GM23338 (cell line): ENCODE measurements at regions not wholly inside any gene's neighbourhood (a gene's known extent, or its start where the extent isn't known, plus 50 kb on each side); places are given as distances from the start of the nearest gene placed in this dataset.

ENCODE experiments used
- ATAC-seq: fragments of 200-7000 bp; cut with Tn5 transposase; 3 replicates; pipeline ENCODE4 v1.9.1; 2020
- DNase-seq: peaks from one replicate; pipeline ENCODE4 v3.0.0-alpha.2; 2015; ENCODE audit warnings: low spot score
- H2AFZ ChIP-seq: fragments of 200-600 bp; sonication (generic); 2 replicates; pipeline ENCODE4 v1.8.0; 2016; ENCODE audit warnings: antibody characterized with exemption, mild to moderate bottlenecking, moderate library complexity
- H3F3A ChIP-seq: fragments of 200-600 bp; sonication (generic); replicated peaks from 2 replicates; pipeline ENCODE4 v1.8.0; 2017; ENCODE audit warnings: antibody characterized with exemption, mixed run types, low read depth
- H3K27ac ChIP-seq: fragments of 200-600 bp; sonication (generic); 2 replicates; pipeline ENCODE4 v1.6.1; 2016; ENCODE audit warnings: low read depth
- H3K27me3 ChIP-seq: fragments of 200-600 bp; sonication (generic); 2 replicates; pipeline ENCODE4 v1.8.0; 2016; ENCODE audit warnings: mild to moderate bottlenecking, mixed run types, moderate library complexity; ENCODE audit not compliant: insufficient read depth
- H3K36me3 ChIP-seq: fragments of 200-600 bp; sonication (generic); 2 replicates; pipeline ENCODE4 v1.8.0; 2016; ENCODE audit warnings: mild to moderate bottlenecking; ENCODE audit not compliant: insufficient read depth
- H3K4me1 ChIP-seq: fragments of 200-600 bp; sonication (generic); 2 replicates; pipeline ENCODE4 v1.8.0; 2016; ENCODE audit warnings: mild to moderate bottlenecking, moderate library complexity; ENCODE audit not compliant: insufficient read depth
- H3K4me2 ChIP-seq: fragments of 200-600 bp; sonication (generic); 2 replicates; pipeline ENCODE4 v1.7.1; 2017; ENCODE audit warnings: mixed run types
- H3K4me3 ChIP-seq: fragments of 200-600 bp; sonication (generic); 2 replicates; pipeline ENCODE4 v1.6.1; 2016; ENCODE audit warnings: mixed run types
- H3K79me2 ChIP-seq: fragments of 200-600 bp; sonication (generic); replicated peaks from 2 replicates; pipeline ENCODE4 v1.8.0; 2017; ENCODE audit warnings: mild to moderate bottlenecking; ENCODE audit not compliant: insufficient read depth
- H3K9me2 ChIP-seq: fragments of 200-600 bp; sonication (generic); 2 replicates; pipeline ENCODE4 v1.8.0; 2017; ENCODE audit not compliant: insufficient read depth
- H4K20me1 ChIP-seq: fragments of 200-600 bp; sonication (generic); replicated peaks from 2 replicates; pipeline ENCODE4 v1.8.0; 2017; ENCODE audit warnings: mild to moderate bottlenecking; ENCODE audit not compliant: insufficient read depth
- H3K27ac Mint-ChIP-seq: 2 replicates; pipeline ENCODE4 v1.8.0; 2020; ENCODE audit warnings: inconsistent platforms, mild to moderate bottlenecking, moderate library complexity, mixed read lengths
- H3K27me3 Mint-ChIP-seq: 3 replicates; pipeline ENCODE4 v1.8.0; 2022; ENCODE audit warnings: low read depth, mild to moderate bottlenecking, moderate library complexity, mixed read lengths, inconsistent platforms; ENCODE audit not compliant: insufficient read depth, poor library complexity
- H3K36me3 Mint-ChIP-seq: 3 replicates; pipeline ENCODE4 v1.8.0; 2021; ENCODE audit warnings: low read depth, mild to moderate bottlenecking, inconsistent platforms, moderate library complexity, mixed read lengths
- H3K4me1 Mint-ChIP-seq: 3 replicates; pipeline ENCODE4 v1.8.0; 2020; ENCODE audit warnings: mild to moderate bottlenecking, inconsistent platforms, mixed read lengths
- H3K4me3 Mint-ChIP-seq: 3 replicates; pipeline ENCODE4 v1.8.0; 2021; ENCODE audit warnings: moderate library complexity, mild to moderate bottlenecking, inconsistent platforms, mixed read lengths
- H3K9me3 Mint-ChIP-seq: 3 replicates; pipeline ENCODE4 v1.8.0; 2020; ENCODE audit warnings: moderate library complexity, mild to moderate bottlenecking, inconsistent platforms, mixed read lengths
- CREB1 ChIP-seq: fragments of 250-450 bp; sonication (Bioruptor Pico); IDR thresholded peaks from 2 replicates; pipeline ENCODE4 v1.5.0; 2020; ENCODE audit warnings: low read depth, mild to moderate bottlenecking, moderate library complexity
- EZH2 ChIP-seq: fragments of 200-600 bp; sonication (generic); IDR thresholded peaks from one replicate; pipeline ENCODE4 v1.8.0; 2017; ENCODE audit warnings: antibody characterized with exemption, mild to moderate bottlenecking, low read depth; ENCODE audit not compliant: unreplicated experiment
- EZH2phosphoT487 ChIP-seq: fragments of 200-600 bp; sonication (generic); IDR thresholded peaks from one replicate; pipeline ENCODE4 v1.8.1; 2018; ENCODE audit warnings: antibody characterized with exemption; ENCODE audit not compliant: unreplicated experiment
- JUNB ChIP-seq: IDR thresholded peaks from one replicate; pipeline ENCODE4 v1.6.1; 2016; ENCODE audit warnings: antibody characterized with exemption; ENCODE audit not compliant: unreplicated experiment
- NANOG ChIP-seq: IDR thresholded peaks from 2 replicates; pipeline ENCODE4 v1.6.1; 2016; ENCODE audit warnings: antibody characterized with exemption, borderline replicate concordance
- POLR2AphosphoS5 ChIP-seq: IDR thresholded peaks from 2 replicates; pipeline ENCODE4 v1.6.1; 2016; ENCODE audit warnings: antibody characterized with exemption, low read depth
- STAT1 ChIP-seq: IDR thresholded peaks from one replicate; pipeline ENCODE4 v1.6.1; 2016; ENCODE audit warnings: antibody characterized with exemption; ENCODE audit not compliant: unreplicated experiment
- ZNF114 ChIP-seq: fragments of 250-450 bp; sonication (Bioruptor Pico); IDR thresholded peaks from 2 replicates; pipeline ENCODE4 v1.5.0; 2020; ENCODE audit warnings: mild to moderate bottlenecking, moderate library complexity
- ZNF331 ChIP-seq: fragments of 250-450 bp; sonication (Bioruptor Pico); IDR thresholded peaks from 2 replicates; pipeline ENCODE4 v1.5.0; 2020; ENCODE audit warnings: low read depth, mild to moderate bottlenecking, moderate library complexity
- TF ChIP-seq, protein P1 (sequence below): fragments of 250-450 bp; sonication (Bioruptor Pico); IDR thresholded peaks from 2 replicates; pipeline ENCODE4 v1.5.0; 2020; ENCODE audit warnings: mild to moderate bottlenecking, moderate library complexity
- TF ChIP-seq, protein P2 (sequence below): IDR thresholded peaks from 2 replicates; pipeline ENCODE4 v1.6.1; 2016; ENCODE audit warnings: antibody characterized with exemption
- TF ChIP-seq, protein P3 (sequence below), 2 experiments: fragments of 200-600 bp in 1 of 2; sonication (generic) in 1 of 2; conservative IDR thresholded peaks; 2 replicates each; pipeline versions ENCODE4 v1.5.1 to v1.6.1; 2016 to 2017; ENCODE audit warnings: antibody characterized with exemption in 2 of 2, low read depth in 2 of 2, mild to moderate bottlenecking in 2 of 2, moderate library complexity in 1 of 2

DNA sequence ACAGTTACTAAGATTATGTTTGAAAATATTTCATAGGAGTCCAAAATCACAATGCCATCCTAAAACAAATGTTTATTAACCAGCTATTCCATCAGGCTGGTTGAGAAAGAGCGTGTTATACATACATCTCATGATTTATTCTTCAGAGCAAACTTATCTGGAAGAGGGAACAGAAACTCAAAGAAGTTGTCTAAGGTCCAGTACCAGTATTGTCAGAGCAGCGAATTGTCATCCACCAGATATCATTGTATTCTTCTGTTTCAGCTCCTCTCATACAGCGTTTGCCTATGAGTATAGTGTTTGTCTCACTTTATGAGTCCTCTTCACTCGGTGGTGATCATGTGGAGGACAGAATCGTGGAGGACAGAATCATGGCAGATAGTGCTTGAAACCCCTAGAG, 238.2 kb downstream of the OSR1 start (continued):
- TF ChIP-seq, protein P1, sequence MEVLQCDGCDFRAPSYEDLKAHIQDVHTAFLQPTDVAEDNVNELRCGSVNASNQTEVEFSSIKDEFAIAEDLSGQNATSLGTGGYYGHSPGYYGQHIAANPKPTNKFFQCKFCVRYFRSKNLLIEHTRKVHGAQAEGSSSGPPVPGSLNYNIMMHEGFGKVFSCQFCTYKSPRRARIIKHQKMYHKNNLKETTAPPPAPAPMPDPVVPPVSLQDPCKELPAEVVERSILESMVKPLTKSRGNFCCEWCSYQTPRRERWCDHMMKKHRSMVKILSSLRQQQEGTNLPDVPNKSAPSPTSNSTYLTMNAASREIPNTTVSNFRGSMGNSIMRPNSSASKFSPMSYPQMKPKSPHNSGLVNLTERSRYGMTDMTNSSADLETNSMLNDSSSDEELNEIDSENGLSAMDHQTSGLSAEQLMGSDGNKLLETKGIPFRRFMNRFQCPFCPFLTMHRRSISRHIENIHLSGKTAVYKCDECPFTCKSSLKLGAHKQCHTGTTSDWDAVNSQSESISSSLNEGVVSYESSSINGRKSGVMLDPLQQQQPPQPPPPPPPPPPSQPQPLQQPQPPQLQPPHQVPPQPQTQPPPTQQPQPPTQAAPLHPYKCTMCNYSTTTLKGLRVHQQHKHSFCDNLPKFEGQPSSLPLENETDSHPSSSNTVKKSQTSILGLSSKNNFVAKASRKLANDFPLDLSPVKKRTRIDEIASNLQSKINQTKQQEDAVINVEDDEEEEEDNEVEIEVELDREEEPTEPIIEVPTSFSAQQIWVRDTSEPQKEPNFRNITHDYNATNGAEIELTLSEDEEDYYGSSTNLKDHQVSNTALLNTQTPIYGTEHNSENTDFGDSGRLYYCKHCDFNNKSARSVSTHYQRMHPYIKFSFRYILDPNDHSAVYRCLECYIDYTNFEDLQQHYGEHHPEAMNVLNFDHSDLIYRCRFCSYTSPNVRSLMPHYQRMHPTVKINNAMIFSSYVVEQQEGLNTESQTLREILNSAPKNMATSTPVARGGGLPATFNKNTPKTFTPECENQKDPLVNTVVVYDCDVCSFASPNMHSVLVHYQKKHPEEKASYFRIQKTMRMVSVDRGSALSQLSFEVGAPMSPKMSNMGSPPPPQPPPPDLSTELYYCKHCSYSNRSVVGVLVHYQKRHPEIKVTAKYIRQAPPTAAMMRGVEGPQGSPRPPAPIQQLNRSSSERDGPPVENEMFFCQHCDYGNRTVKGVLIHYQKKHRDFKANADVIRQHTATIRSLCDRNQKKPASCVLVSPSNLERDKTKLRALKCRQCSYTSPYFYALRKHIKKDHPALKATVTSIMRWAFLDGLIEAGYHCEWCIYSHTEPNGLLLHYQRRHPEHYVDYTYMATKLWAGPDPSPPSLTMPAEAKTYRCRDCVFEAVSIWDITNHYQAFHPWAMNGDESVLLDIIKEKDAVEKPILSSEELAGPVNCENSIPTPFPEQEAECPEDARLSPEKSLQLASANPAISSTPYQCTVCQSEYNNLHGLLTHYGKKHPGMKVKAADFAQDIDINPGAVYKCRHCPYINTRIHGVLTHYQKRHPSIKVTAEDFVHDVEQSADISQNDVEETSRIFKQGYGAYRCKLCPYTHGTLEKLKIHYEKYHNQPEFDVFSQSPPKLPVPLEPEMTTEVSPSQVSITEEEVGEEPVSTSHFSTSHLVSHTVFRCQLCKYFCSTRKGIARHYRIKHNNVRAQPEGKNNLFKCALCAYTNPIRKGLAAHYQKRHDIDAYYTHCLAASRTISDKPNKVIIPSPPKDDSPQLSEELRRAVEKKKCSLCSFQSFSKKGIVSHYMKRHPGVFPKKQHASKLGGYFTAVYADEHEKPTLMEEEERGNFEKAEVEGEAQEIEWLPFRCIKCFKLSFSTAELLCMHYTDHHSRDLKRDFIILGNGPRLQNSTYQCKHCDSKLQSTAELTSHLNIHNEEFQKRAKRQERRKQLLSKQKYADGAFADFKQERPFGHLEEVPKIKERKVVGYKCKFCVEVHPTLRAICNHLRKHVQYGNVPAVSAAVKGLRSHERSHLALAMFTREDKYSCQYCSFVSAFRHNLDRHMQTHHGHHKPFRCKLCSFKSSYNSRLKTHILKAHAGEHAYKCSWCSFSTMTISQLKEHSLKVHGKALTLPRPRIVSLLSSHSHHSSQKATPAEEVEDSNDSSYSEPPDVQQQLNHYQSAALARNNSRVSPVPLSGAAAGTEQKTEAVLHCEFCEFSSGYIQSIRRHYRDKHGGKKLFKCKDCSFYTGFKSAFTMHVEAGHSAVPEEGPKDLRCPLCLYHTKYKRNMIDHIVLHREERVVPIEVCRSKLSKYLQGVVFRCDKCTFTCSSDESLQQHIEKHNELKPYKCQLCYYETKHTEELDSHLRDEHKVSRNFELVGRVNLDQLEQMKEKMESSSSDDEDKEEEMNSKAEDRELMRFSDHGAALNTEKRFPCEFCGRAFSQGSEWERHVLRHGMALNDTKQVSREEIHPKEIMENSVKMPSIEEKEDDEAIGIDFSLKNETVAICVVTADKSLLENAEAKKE (CRISPR knock-in tag), result no peak
- no peak for TF ChIP-seq JUNB
- TF ChIP-seq, protein P2, sequence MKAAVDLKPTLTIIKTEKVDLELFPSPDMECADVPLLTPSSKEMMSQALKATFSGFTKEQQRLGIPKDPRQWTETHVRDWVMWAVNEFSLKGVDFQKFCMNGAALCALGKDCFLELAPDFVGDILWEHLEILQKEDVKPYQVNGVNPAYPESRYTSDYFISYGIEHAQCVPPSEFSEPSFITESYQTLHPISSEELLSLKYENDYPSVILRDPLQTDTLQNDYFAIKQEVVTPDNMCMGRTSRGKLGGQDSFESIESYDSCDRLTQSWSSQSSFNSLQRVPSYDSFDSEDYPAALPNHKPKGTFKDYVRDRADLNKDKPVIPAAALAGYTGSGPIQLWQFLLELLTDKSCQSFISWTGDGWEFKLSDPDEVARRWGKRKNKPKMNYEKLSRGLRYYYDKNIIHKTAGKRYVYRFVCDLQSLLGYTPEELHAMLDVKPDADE, result no peak
- TF ChIP-seq ZNF331 (CRISPR knock-in tag), result no peak
- no peak for TF ChIP-seq NANOG
- no peak for TF ChIP-seq STAT1

DNA sequence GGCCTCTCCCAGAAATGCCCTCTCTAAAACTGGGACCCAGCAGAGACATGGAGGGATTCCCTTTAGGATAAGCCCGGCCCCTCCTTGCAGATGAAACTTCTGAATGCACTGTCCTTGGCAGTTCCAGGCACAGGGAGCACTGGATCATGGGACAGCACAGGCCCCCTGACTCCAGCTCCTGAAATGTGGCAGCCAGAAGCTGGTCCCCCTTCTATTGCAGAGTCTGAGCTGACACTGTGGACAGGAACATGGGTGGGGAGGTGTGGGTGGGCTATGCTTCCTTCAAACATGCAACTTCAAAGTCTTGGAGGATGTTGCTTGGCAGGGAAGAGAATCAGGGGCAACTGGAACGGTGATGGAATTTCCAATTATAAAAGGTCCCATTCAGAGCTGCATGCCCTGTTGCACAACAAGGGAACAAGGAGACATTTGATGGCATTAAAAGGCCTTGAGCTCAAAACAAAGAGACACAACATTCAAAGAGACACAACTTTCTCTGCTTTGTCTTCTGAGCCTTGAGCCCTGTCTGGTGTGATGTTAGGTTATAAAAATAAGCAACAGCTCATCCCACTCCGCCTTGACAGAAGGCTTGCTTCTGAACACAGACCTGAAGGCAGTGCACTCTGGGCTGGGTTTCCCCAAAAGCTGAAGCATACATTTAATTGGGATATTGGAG, 239.0 kb downstream of the OSR1 start:
- Mint-ChIP-seq H3K4me1 (no peaks in the 10 kb centered on the region), H3K4me3 (no peak overlapping the region), H3K27ac (no peak overlapping the region), H3K27me3 (no peaks in the 10 kb centered on the region), H3K9me3 (peaks cover 7% of the 10 kb centered on the region), H3K36me3 (no peaks in the 10 kb centered on the region; the same call in 2 of the 3 replicates)
- Histone ChIP-seq H3K79me2 (no peaks in the 10 kb centered on the region), H3K4me2 (no peak overlapping the region), H3K4me3 (no peak overlapping the region), H3F3A (no peaks in the 10 kb centered on the region), H4K20me1 (no peaks in the 10 kb centered on the region), H3K36me3 (no peaks in the 10 kb centered on the region), H2AFZ (no peak overlapping the region), H3K9me2 (peaks cover 4% of the 10 kb centered on the region; the same call in 1 of the 2 replicates), H3K27me3 (no peaks in the 10 kb centered on the region), H3K27ac (no peak overlapping the region), H3K4me1 (no peaks in the 10 kb centered on the region)
- DNase-seq, result no peak
- ATAC-seq, result no peak
- TF ChIP-seq, protein P3, sequence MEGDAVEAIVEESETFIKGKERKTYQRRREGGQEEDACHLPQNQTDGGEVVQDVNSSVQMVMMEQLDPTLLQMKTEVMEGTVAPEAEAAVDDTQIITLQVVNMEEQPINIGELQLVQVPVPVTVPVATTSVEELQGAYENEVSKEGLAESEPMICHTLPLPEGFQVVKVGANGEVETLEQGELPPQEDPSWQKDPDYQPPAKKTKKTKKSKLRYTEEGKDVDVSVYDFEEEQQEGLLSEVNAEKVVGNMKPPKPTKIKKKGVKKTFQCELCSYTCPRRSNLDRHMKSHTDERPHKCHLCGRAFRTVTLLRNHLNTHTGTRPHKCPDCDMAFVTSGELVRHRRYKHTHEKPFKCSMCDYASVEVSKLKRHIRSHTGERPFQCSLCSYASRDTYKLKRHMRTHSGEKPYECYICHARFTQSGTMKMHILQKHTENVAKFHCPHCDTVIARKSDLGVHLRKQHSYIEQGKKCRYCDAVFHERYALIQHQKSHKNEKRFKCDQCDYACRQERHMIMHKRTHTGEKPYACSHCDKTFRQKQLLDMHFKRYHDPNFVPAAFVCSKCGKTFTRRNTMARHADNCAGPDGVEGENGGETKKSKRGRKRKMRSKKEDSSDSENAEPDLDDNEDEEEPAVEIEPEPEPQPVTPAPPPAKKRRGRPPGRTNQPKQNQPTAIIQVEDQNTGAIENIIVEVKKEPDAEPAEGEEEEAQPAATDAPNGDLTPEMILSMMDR (conservative IDR thresholded peaks at IDR 0.05; ENCODE audit: low read depth in 2 of 2), result no peak
- TF ChIP-seq POLR2AphosphoS5, result no peak
- TF ChIP-seq, protein P2, result no peak
- no peak for TF ChIP-seq EZH2
- TF ChIP-seq JUNB, result no peak
- no peak for TF ChIP-seq EZH2phosphoT487
- TF ChIP-seq NANOG, result no peak
- no peak for TF ChIP-seq ZNF114 (CRISPR knock-in tag)
- no peak for TF ChIP-seq CREB1 (CRISPR knock-in tag)
